CD14-positive monocyte (primary cell): ENCODE measurements at regions not wholly inside any gene's neighbourhood (a gene's known extent, or its start where the extent isn't known, plus 50 kb on each side); places are given as distances from the start of the nearest gene placed in this dataset.

Source experiments
- DNase-seq, 3 donors: peaks; one replicate each; pipeline ENCODE4 v3.0.0-alpha.2; 2011 to 2022
- H2AFZ ChIP-seq: 2 replicates; pipeline ENCODE4 v1.6.0; 2012; ENCODE audit warnings: mild to moderate bottlenecking, low read depth, low read length, inconsistent platforms; ENCODE audit not compliant: insufficient read depth, poor library complexity, severe bottlenecking
- H3K27ac ChIP-seq, 2 donors: 1 replicate in 1 of 2; 2 replicates in 1 of 2; pipeline ENCODE4 v1.5.1; 2012 to 2013; ENCODE audit warnings: low read length in 2 of 2, control low read depth in 1 of 2, inconsistent platforms in 1 of 2, low read depth in 1 of 2, mild to moderate bottlenecking in 1 of 2
- H3K27me3 ChIP-seq, 2 donors: one replicate each; pipeline versions ENCODE4 v1.6.0 to v1.6.1; 2011 to 2013; ENCODE audit warnings: low read length in 2 of 2; ENCODE audit not compliant: control insufficient read depth in 2 of 2, insufficient read depth in 2 of 2
- H3K36me3 ChIP-seq, 2 donors: replicated peaks in 1 of 2; 1 replicate in 1 of 2; 2 replicates in 1 of 2; pipeline versions ENCODE4 v1.5.1 to v1.6.1; 2012 to 2013; ENCODE audit warnings: low read length in 2 of 2, control low read depth in 1 of 2, inconsistent platforms in 1 of 2, mild to moderate bottlenecking in 1 of 2; ENCODE audit not compliant: insufficient read depth in 2 of 2, control insufficient read depth in 1 of 2
- H3K4me1 ChIP-seq, 2 donors: 1 replicate in 1 of 2; 2 replicates in 1 of 2; pipeline versions ENCODE4 v1.5.1 to v1.6.1; 2012 to 2013; ENCODE audit warnings: low read length in 2 of 2, control low read depth in 1 of 2, inconsistent platforms in 1 of 2, mild to moderate bottlenecking in 1 of 2, moderate library complexity in 1 of 2; ENCODE audit not compliant: insufficient read depth in 2 of 2, control insufficient read depth in 1 of 2
- H3K4me2 ChIP-seq: replicated peaks from 2 replicates; pipeline ENCODE3; 2012; ENCODE audit warnings: low read length, moderate library complexity, mild to moderate bottlenecking; ENCODE audit not compliant: poor library complexity, severe bottlenecking; ENCODE audit errors: extremely low read depth
- H3K4me3 ChIP-seq, 3 experiments: fragments of 200-600 bp in 1 of 3; sonication (generic) in 1 of 3; replicated peaks in 1 of 3; 1 replicate in 2 of 3; 2 replicates in 1 of 3; pipeline ENCODE4 v1.5.1; 2011 to 2013; ENCODE audit warnings: low read length in 3 of 3, mild to moderate bottlenecking in 3 of 3, control low read depth in 2 of 3, low read depth in 2 of 3, inconsistent platforms in 1 of 3, moderate library complexity in 1 of 3
- H3K79me2 ChIP-seq: 2 replicates; pipeline ENCODE4 v1.6.0; 2012; ENCODE audit warnings: mild to moderate bottlenecking, control low read depth, inconsistent platforms, low read length, moderate library complexity; ENCODE audit not compliant: insufficient read depth
- H3K9ac ChIP-seq: 2 replicates; pipeline ENCODE4 v1.6.0; 2017; ENCODE audit warnings: low read length, mild to moderate bottlenecking; ENCODE audit not compliant: insufficient read depth, poor library complexity, severe bottlenecking
- H3K9me3 ChIP-seq, 2 donors: replicated peaks in 1 of 2; 1 replicate in 1 of 2; 2 replicates in 1 of 2; pipeline versions ENCODE4 v1.5.1 to v1.6.1; 2012 to 2013; ENCODE audit warnings: low read length in 2 of 2, control low read depth in 1 of 2; ENCODE audit not compliant: control insufficient read depth in 1 of 2, insufficient read depth in 1 of 2
- H4K20me1 ChIP-seq: 2 replicates; pipeline ENCODE4 v1.6.0; 2012; ENCODE audit warnings: mild to moderate bottlenecking, low read length, control low read depth, moderate library complexity; ENCODE audit not compliant: insufficient read depth
- H3K27ac Mint-ChIP-seq, 7 donors: one replicate each; pipeline ENCODE4 v1.8.0; 2020; ENCODE audit warnings: mild to moderate bottlenecking in 7 of 7, mixed read lengths in 7 of 7, moderate library complexity in 6 of 7, inconsistent platforms in 2 of 7
- H3K27me3 Mint-ChIP-seq, 3 donors: one replicate each; pipeline ENCODE4 v1.8.0; 2021 to 2022; ENCODE audit warnings: low read depth in 3 of 3, mild to moderate bottlenecking in 3 of 3, mixed read lengths in 3 of 3, moderate library complexity in 3 of 3, inconsistent platforms in 1 of 3
- H3K36me3 Mint-ChIP-seq, 2 donors: one replicate each; pipeline ENCODE4 v1.8.0; 2020; ENCODE audit warnings: mixed read lengths in 2 of 2, inconsistent platforms in 1 of 2, mild to moderate bottlenecking in 1 of 2
- H3K4me1 Mint-ChIP-seq: one replicate; pipeline ENCODE4 v1.8.0; 2020; ENCODE audit warnings: mild to moderate bottlenecking, mixed read lengths
- H3K4me3 Mint-ChIP-seq, 2 donors: one replicate each; pipeline ENCODE4 v1.8.0; 2020; ENCODE audit warnings: mild to moderate bottlenecking in 2 of 2, mixed read lengths in 2 of 2, moderate library complexity in 1 of 2
- H3K9me3 Mint-ChIP-seq, 7 donors: one replicate each; pipeline ENCODE4 v1.8.0; 2020 to 2022; ENCODE audit warnings: mixed read lengths in 7 of 7, mild to moderate bottlenecking in 6 of 7, moderate library complexity in 6 of 7, inconsistent platforms in 2 of 7
- WGBS: methylation state at CpG from one replicate; pipeline ENCODE4 v1.1.5; 2013; ENCODE audit warnings: missing lambda C conversion rate; ENCODE audit not compliant: insufficient coverage; 5-methylcytosine and 5-hydroxymethylcytosine counted together
- intact Hi-C, 2 donors: fragments of 100-400 bp; cut with micrococcal nuclease; formaldehyde crosslinking; loops; one replicate each; pipeline versions ENCODE4 v1.15.0 to v1.15.1; 2023
- TF ChIP-seq, protein P1 (sequence below): fragments of 200-600 bp; IDR thresholded peaks from one replicate; pipeline ENCODE4 v1.8.0; 2022; ENCODE audit warnings: antibody characterized with exemption, mild to moderate bottlenecking

DNA sequence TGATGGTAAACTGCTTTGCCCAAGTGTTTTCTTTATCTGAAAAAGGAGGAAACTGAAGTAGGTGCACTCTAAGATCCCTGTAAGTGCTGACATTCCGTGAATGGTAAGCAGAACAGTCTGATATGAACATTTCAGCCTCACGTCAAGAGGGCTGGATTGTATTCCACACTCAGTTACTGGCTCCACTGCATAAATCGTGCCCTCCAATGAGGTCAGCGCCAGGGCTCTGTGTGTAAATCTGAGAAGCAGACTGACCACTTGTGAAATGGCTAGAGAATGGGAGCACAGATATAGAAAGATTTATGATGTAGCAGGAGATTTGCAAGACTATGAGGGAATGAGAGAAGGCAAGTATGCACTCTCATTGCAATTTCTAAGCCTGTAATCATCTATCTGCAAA lies 153.0 kb downstream of the ICOS start:
- 92% methylated on average over 4 of the region's 4 CpGs for WGBS
- Histone ChIP-seq H2AFZ (no peak overlapping the region), H3K27ac (no peak overlapping the region), H3K36me3 (no peaks in the 10 kb centered on the region), H3K79me2 (no peaks in the 10 kb centered on the region), H3K9ac (no peak overlapping the region), H3K9me3 (no peaks in the 10 kb centered on the region), H3K4me3 (no peak overlapping the region), H4K20me1 (no peaks in the 10 kb centered on the region), H3K4me2 (no peak overlapping the region), H3K27me3 (no peaks in the 10 kb centered on the region), H3K4me1 (no peaks in the 10 kb centered on the region)
- intact Hi-C loops = no loop called here
- Mint-ChIP-seq H3K9me3 (peaks cover 0 to 9% (median 5%) of the 10 kb centered on the region in 7 donors), H3K36me3 (no peaks in the 10 kb centered on the region), H3K27ac (no peak overlapping the region), H3K4me1 (no peaks in the 10 kb centered on the region), H3K27me3 (peaks cover 0 to 2% (median 2%) of the 10 kb centered on the region in 3 donors), H3K4me3 (no peak overlapping the region)
- TF ChIP-seq, protein P1, sequence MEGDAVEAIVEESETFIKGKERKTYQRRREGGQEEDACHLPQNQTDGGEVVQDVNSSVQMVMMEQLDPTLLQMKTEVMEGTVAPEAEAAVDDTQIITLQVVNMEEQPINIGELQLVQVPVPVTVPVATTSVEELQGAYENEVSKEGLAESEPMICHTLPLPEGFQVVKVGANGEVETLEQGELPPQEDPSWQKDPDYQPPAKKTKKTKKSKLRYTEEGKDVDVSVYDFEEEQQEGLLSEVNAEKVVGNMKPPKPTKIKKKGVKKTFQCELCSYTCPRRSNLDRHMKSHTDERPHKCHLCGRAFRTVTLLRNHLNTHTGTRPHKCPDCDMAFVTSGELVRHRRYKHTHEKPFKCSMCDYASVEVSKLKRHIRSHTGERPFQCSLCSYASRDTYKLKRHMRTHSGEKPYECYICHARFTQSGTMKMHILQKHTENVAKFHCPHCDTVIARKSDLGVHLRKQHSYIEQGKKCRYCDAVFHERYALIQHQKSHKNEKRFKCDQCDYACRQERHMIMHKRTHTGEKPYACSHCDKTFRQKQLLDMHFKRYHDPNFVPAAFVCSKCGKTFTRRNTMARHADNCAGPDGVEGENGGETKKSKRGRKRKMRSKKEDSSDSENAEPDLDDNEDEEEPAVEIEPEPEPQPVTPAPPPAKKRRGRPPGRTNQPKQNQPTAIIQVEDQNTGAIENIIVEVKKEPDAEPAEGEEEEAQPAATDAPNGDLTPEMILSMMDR = no peak
- no peak for DNase-seq

DNA sequence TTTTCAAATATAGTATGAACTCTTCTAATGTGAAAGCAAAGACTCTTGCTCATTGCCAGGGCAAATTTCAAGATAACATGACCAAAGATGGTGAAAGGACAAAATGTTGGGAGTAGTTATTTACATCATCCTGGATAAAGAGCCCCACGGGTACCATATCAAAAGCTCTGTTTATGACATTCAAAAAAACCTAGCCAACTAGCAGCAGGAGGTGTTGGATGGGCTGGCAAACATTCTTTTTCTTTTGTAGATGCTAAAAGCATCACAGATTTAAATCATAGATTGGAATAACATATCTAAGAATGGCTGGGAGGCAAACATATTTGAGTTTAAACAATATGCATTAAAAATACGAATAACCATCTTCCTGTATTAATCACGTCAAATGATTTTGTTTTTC lies 153.5 kb downstream of the ICOS start:
- H3K4me2 ChIP-seq = no peak overlapping the region
- H3K36me3 ChIP-seq = no peaks in the 10 kb centered on the region
- H3K9me3 ChIP-seq = no peaks in the 10 kb centered on the region
- no peak overlapping the region for H3K4me3 Mint-ChIP-seq
- no peak overlapping the region for H3K4me3 ChIP-seq
- intact Hi-C loops = no loop called here
- DNase-seq = no peak
- WGBS = no CpG with 5 or more reads among the region's 3 CpGs
- H3K27me3 ChIP-seq = no peaks in the 10 kb centered on the region
- no peaks in the 10 kb centered on the region for H3K4me1 Mint-ChIP-seq
- no peaks in the 10 kb centered on the region for H3K4me1 ChIP-seq
- no peaks in the 10 kb centered on the region for H3K36me3 Mint-ChIP-seq
- TF ChIP-seq, protein P1 = no peak
- peaks cover 0 to 9% (median 5%) of the 10 kb centered on the region in 7 donors for H3K9me3 Mint-ChIP-seq
- no peaks in the 10 kb centered on the region for H3K79me2 ChIP-seq
- no peaks in the 10 kb centered on the region for H4K20me1 ChIP-seq
- no peak overlapping the region for H3K27ac ChIP-seq
- H3K27ac Mint-ChIP-seq = no peak overlapping the region
- H3K9ac ChIP-seq = no peak overlapping the region
- peaks cover 2% of the 10 kb centered on the region in 3 donors for H3K27me3 Mint-ChIP-seq
- H2AFZ ChIP-seq = no peak overlapping the region
